ENCODE measurements at regions not wholly inside any gene's neighbourhood (a gene's known extent, or its start where the extent isn't known, plus 50 kb on each side); places are given as distances from the start of the nearest gene placed in this dataset.

GRCh38 chr1:48058135-48059025 lies 61.2 kb upstream of the TRABD2B start:
- Mint-ChIP-seq H3K4me1 (no peaks in the 10 kb centered on the region), H3K27ac (ENCODE audit: unreplicated experiment) (no peak overlapping the region), H3K36me3 (ENCODE audit: low read depth) (no peaks in the 10 kb centered on the region), H3K9me3 (no peaks in the 10 kb centered on the region), H3K27me3 (ENCODE audit: low read depth) (peaks cover 36% of the 10 kb centered on the region), H3K4me3 (no peak overlapping the region)
- no peak for TF ChIP-seq CTCF (conservative IDR thresholded peaks at IDR 0.05)
- DNase-seq (ENCODE audit: low read depth, low spot score), result no peak

- Mint-ChIP-seq H3K9me3 (no peaks in the 10 kb centered on the region), H3K27ac (ENCODE audit: unreplicated experiment) (no peak overlapping the region), H3K27me3 (ENCODE audit: low read depth) (peaks cover 27% of the 10 kb centered on the region), H3K4me1 (no peaks in the 10 kb centered on the region), H3K36me3 (ENCODE audit: low read depth) (no peaks in the 10 kb centered on the region), H3K4me3 (no peak overlapping the region)
- no peak for TF ChIP-seq CTCF (conservative IDR thresholded peaks at IDR 0.05)
- DNase-seq (ENCODE audit: low read depth, low spot score), result no peak
Measured at GRCh38 chr1:48057249-48057648, 60.1 kb upstream of the TRABD2B start.

- DNase-seq (ENCODE audit: low read depth, low spot score), result no peak
- no peaks in the 10 kb centered on the region for H3K4me1 Mint-ChIP-seq
- no peak for TF ChIP-seq CTCF (conservative IDR thresholded peaks at IDR 0.05)
Measured at GRCh38 chr1:48055876-48056764, 58.9 kb upstream of the TRABD2B start.

GRCh38 chr1:48054232-48054631 lies 57.0 kb upstream of the TRABD2B start:
- no peak for TF ChIP-seq CTCF (conservative IDR thresholded peaks at IDR 0.05)
- DNase-seq (ENCODE audit: low read depth, low spot score), result no peak
- Mint-ChIP-seq H3K4me1 (no peaks in the 10 kb centered on the region), H3K27ac (ENCODE audit: unreplicated experiment) (no peak overlapping the region), H3K36me3 (ENCODE audit: low read depth) (no peaks in the 10 kb centered on the region), H3K4me3 (no peak overlapping the region), H3K9me3 (no peaks in the 10 kb centered on the region), H3K27me3 (ENCODE audit: low read depth) (peaks cover 17% of the 10 kb centered on the region)

More at GRCh38 chr1:48055876-48056764, 58.9 kb upstream of the TRABD2B start:
- Mint-ChIP-seq H3K4me3 (no peak overlapping the region), H3K36me3 (ENCODE audit: low read depth) (no peaks in the 10 kb centered on the region), H3K9me3 (no peaks in the 10 kb centered on the region), H3K27ac (ENCODE audit: unreplicated experiment) (no peak overlapping the region), H3K27me3 (ENCODE audit: low read depth) (peaks cover 24% of the 10 kb centered on the region)

- H3K4me1 Mint-ChIP-seq, result peaks cover 5% of the 10 kb centered on the region
- TF ChIP-seq CTCF (conservative IDR thresholded peaks at IDR 0.05), result no peak
- H3K36me3 Mint-ChIP-seq (ENCODE audit: low read depth), result no peaks in the 10 kb centered on the region
- H3K27me3 Mint-ChIP-seq (ENCODE audit: low read depth), result peaks cover 17% of the 10 kb centered on the region
- H3K4me3 Mint-ChIP-seq, result no peak overlapping the region
- DNase-seq (ENCODE audit: low read depth, low spot score), result no peak
- no peak overlapping the region for H3K27ac Mint-ChIP-seq (ENCODE audit: unreplicated experiment)
- H3K9me3 Mint-ChIP-seq, result no peaks in the 10 kb centered on the region
Measured at GRCh38 chr1:48052923-48053291, 55.7 kb upstream of the TRABD2B start.

Data from neural crest cell (in vitro differentiated cells).